Lower lobe of right lung (tissue), 2 donors: ENCODE measurements at regions not wholly inside any gene's neighbourhood (a gene's known extent, or its start where the extent isn't known, plus 50 kb on each side); places are given as distances from the start of the nearest gene placed in this dataset.

Source experiments
- ATAC-seq, 2 donors: fragments of 200-7000 bp; cut with Tn5 transposase; one replicate each; pipeline ENCODE4 v1.9.1; 2020 to 2022; ENCODE audit warnings: mild to moderate bottlenecking in 2 of 2, moderate library complexity in 2 of 2
- DNase-seq: peaks from one replicate; pipeline ENCODE4 v3.0.0-alpha.2; 2020
- H3K27ac ChIP-seq: fragments of 200-600 bp; one replicate; pipeline ENCODE4 v1.8.0; 2022
- H3K27me3 ChIP-seq: fragments of 200-600 bp; one replicate; pipeline ENCODE4 v1.8.0; 2022; ENCODE audit warnings: low read depth
- H3K36me3 ChIP-seq: fragments of 200-600 bp; one replicate; pipeline ENCODE4 v1.8.0; 2022; ENCODE audit warnings: mild to moderate bottlenecking
- H3K4me1 ChIP-seq: fragments of 200-600 bp; one replicate; pipeline ENCODE4 v1.8.0; 2022
- H3K4me3 ChIP-seq: fragments of 200-600 bp; one replicate; pipeline ENCODE4 v1.8.0; 2022; ENCODE audit warnings: mild to moderate bottlenecking
- H3K9me3 ChIP-seq: fragments of 200-600 bp; one replicate; pipeline ENCODE4 v1.8.0; 2022
- intact Hi-C: fragments of 100-400 bp; cut with DNase I; formaldehyde crosslinking; loops from one replicate; pipeline ENCODE4 v1.11.0; 2022
- TF ChIP-seq, protein P1 (sequence below): fragments of 200-600 bp; IDR thresholded peaks from one replicate; pipeline ENCODE4 v1.8.0; 2022; ENCODE audit warnings: antibody characterized with exemption, mild to moderate bottlenecking
- donor health status: DM: no; HTN: yes; CAD: no; lungs with severe emphysema.

- ATAC-seq, result no peak
- Histone ChIP-seq H3K36me3 (no peaks in the 10 kb centered on the region), H3K27ac (no peak overlapping the region), H3K4me3 (no peak overlapping the region), H3K9me3 (no peaks in the 10 kb centered on the region), H3K4me1 (no peaks in the 10 kb centered on the region), H3K27me3 (no peaks in the 10 kb centered on the region)
- intact Hi-C loops, result no loop called here
- TF ChIP-seq, protein P1, sequence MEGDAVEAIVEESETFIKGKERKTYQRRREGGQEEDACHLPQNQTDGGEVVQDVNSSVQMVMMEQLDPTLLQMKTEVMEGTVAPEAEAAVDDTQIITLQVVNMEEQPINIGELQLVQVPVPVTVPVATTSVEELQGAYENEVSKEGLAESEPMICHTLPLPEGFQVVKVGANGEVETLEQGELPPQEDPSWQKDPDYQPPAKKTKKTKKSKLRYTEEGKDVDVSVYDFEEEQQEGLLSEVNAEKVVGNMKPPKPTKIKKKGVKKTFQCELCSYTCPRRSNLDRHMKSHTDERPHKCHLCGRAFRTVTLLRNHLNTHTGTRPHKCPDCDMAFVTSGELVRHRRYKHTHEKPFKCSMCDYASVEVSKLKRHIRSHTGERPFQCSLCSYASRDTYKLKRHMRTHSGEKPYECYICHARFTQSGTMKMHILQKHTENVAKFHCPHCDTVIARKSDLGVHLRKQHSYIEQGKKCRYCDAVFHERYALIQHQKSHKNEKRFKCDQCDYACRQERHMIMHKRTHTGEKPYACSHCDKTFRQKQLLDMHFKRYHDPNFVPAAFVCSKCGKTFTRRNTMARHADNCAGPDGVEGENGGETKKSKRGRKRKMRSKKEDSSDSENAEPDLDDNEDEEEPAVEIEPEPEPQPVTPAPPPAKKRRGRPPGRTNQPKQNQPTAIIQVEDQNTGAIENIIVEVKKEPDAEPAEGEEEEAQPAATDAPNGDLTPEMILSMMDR, result no peak
- no peak for DNase-seq
Measured at GRCh38 chr5:4548341-4548740, 591.8 kb upstream of the ADAMTS16 start.

DNA sequence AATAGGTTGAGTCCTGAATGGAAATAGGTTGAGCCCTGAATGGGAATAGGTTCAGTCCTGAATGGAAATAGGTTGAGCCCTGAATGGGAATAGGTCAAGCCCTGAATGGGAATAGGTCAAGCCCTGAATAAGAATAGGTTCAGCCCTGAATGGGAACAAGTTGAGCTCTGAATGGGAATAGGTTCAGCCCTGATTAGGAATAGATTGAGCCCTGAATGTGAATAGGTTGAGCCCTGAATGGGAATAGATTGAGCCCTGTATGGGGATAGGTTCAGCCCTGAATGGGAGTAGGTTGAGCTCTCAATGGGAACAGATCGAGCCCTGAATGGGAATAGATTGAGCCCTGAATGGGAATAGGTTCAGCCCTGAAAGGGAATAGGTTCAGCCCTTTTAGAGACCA is 590.8 kb upstream of the ADAMTS16 start:
- intact Hi-C loops, result no loop called here
- H3K4me3 ChIP-seq, result no peak overlapping the region
- TF ChIP-seq, protein P1, result no peak

DNA sequence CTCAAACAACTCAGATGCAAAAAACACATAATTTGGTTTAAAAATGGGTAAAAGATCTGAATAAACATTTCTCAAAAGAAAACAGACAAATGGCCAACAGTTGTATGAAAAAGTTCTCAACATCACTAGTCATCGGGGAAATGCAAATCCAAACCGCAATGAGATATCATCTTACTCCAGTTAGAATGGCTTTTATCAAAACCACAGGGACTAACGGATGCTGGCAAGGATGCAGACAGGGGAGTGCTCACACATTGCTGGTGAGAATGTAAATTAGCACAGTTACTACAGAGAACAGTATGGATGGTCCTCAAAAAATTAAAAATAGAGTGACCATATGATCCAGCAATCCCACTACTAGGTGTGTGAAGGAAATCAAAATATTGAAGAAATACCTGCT is 589.1 kb upstream of the ADAMTS16 start:
- no peaks in the 10 kb centered on the region for H3K36me3 ChIP-seq
- intact Hi-C loops, result no loop called here
- TF ChIP-seq, protein P1, result no peak
- no peak overlapping the region for H3K4me3 ChIP-seq
- H3K27ac ChIP-seq, result no peak overlapping the region
- no peaks in the 10 kb centered on the region for H3K27me3 ChIP-seq
- no peaks in the 10 kb centered on the region for H3K4me1 ChIP-seq
- DNase-seq (no peak), ATAC-seq (no peak)
- no peaks in the 10 kb centered on the region for H3K9me3 ChIP-seq

More for the DNA sequence above, 590.8 kb upstream of the ADAMTS16 start:
- Histone ChIP-seq H3K27me3 (no peaks in the 10 kb centered on the region), H3K4me1 (no peaks in the 10 kb centered on the region), H3K27ac (no peak overlapping the region), H3K9me3 (no peaks in the 10 kb centered on the region), H3K36me3 (no peaks in the 10 kb centered on the region)
- DNase-seq, result no peak
- ATAC-seq, result no peak

GRCh38 chr5:4553130-4553529 is 587.0 kb upstream of the ADAMTS16 start:
- TF ChIP-seq, protein P1, result no peak
- Histone ChIP-seq H3K9me3 (no peaks in the 10 kb centered on the region), H3K4me1 (no peaks in the 10 kb centered on the region), H3K27me3 (no peaks in the 10 kb centered on the region), H3K4me3 (no peak overlapping the region), H3K27ac (no peak overlapping the region), H3K36me3 (no peaks in the 10 kb centered on the region)
- ATAC-seq, result no peak
- no peak for DNase-seq
- intact Hi-C loops, result no loop called here

DNA sequence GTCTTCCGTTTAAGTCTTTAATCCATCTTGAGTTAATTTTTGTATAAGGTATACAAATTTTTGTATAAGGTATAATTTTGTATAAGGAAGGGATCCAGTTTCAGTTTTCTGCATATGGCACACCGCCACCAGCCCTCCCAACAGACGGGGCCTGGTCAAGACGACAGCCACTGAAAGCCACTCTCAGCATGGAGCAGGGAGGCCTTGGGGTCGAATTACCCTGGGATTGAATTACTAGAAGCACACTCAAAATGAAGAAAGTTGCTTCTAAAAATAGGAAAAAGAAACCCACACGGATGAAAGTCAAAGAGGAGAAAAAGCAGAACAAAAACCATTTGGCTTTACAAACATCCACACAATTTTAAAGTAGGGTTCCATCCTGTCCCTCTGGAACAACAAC is 586.2 kb upstream of the ADAMTS16 start:
- Histone ChIP-seq H3K36me3 (no peaks in the 10 kb centered on the region), H3K9me3 (no peaks in the 10 kb centered on the region), H3K4me1 (no peaks in the 10 kb centered on the region), H3K27me3 (no peaks in the 10 kb centered on the region), H3K27ac (no peak overlapping the region), H3K4me3 (no peak overlapping the region)
- DNase-seq (no peak), ATAC-seq (no peak)
- intact Hi-C loops, result no loop called here
- TF ChIP-seq, protein P1, result no peak

- Histone ChIP-seq H3K4me3 (no peak overlapping the region), H3K4me1 (no peaks in the 10 kb centered on the region), H3K9me3 (peaks cover 1% of the 10 kb centered on the region), H3K36me3 (no peaks in the 10 kb centered on the region), H3K27me3 (no peaks in the 10 kb centered on the region), H3K27ac (no peak overlapping the region)
- TF ChIP-seq, protein P1, result no peak
- DNase-seq (no peak), ATAC-seq (no peak)
- intact Hi-C loops, result no loop called here
Measured at GRCh38 chr5:4555725-4556285, 584.3 kb upstream of the ADAMTS16 start.
